Urinary bladder (tissue), 3 donors: ENCODE measurements at regions not wholly inside any gene's neighbourhood (a gene's known extent, or its start where the extent isn't known, plus 50 kb on each side); places are given as distances from the start of the nearest gene placed in this dataset.

Experiments used
- DNase-seq: peaks from one replicate; pipeline ENCODE4 v3.0.0-alpha.2; 2015; ENCODE audit errors: extremely low spot score
- H3K27ac ChIP-seq: one replicate; pipeline ENCODE4 v1.5.1; 2013; ENCODE audit warnings: low read depth, mild to moderate bottlenecking, moderate library complexity
- H3K36me3 ChIP-seq: one replicate; pipeline ENCODE4 v1.6.1; 2013; ENCODE audit warnings: mild to moderate bottlenecking, moderate library complexity; ENCODE audit not compliant: insufficient read depth
- H3K4me1 ChIP-seq: one replicate; pipeline ENCODE4 v1.6.1; 2013; ENCODE audit warnings: mild to moderate bottlenecking, moderate library complexity; ENCODE audit not compliant: insufficient read depth
- H3K4me3 ChIP-seq: one replicate; pipeline ENCODE4 v1.5.1; 2013; ENCODE audit warnings: low read depth, low read length
- WGBS: extraction: QIAGEN DNeasy Blood & Tissue Kit; methylation state at CpG from one replicate; pipeline ENCODE4 v1.1.7; 2013; 5-methylcytosine and 5-hydroxymethylcytosine counted together
- donor health status: healthy with polysubstance abuse.
- donor health status: healthy.

DNA sequence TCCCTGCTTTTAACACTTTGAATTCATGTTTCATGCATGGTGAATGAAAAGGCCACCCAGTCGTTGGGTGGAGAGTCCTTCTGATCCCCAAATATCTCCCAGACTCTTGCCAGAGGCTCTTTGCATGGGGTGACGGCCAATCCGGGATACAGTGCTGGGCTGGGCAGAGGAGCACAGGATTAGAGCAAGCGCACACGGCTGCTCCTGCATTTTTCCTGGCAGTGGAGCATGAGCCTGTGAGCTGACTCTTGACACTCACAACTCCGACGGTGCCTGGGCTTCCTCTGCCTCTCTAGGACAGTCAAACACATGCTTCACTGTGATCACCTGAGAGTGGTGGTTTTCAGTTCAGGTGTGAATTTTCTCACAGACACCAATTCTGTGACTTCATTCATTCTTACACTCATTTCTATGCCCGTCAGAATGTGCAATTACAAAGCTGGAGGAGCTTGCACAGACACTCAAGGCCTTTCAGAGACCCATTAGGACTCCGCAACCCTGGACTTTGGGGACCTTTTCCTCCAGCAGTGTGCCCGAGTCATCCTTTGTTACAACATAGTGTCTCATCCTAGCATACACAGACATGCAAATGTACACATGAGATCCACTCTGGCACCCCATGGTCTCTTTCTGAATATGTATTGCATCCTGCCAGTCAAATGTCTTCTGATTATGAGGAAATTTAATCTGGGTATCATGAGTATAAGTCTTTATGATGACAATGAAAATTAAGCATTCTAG lies 206.6 kb downstream of the ICE1 start:
- H3K36me3 ChIP-seq = no peaks in the 10 kb centered on the region
- no peaks in the 10 kb centered on the region for H3K4me1 ChIP-seq
- no peak overlapping the region for H3K27ac ChIP-seq
- no peak overlapping the region for H3K4me3 ChIP-seq
- no peak for DNase-seq
- 77% methylated on average over 10 of the region's 10 CpGs for WGBS

DNA sequence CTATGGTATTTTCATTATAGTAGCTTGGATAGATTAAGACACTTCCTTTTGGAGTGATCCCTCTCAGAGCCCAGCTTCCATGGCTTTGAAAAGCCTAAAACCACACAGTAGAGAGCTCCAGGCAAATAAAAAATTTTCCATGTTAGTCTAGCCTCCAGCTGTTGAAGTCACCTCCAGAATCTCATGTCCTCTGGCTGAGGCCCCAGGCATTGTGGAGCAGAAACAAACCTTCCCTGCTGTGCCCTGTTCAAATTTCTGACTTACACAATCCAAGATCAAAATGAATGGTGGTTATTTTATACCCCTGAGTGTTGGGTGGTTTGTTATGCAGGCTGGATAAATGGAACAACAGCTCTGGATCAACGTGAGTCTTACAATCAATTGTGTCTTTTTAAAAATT lies 203.9 kb downstream of the ICE1 start:
- 86% methylated on average over 1 of the region's 1 CpG for whole genome bisulfite sequencing
- DNase-seq = no peak

DNA sequence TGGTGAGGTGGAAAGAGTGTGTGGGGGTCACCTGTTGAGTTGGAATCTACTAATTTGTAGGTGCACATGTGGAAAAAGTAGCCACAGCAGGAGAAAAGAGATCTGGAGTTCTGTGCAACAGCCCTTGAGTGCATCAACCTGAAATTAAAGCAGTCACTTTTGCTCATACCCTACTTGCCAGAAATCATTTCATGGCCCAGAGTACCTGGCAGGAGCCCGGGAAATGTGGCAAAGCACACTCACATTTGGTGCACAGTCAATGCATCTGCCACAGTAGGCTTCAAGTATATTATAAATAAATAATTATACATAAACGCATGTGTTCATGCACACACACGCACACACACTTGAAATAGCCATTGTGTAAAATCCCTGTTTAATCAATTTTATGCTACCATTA lies 203.0 kb downstream of the ICE1 start:
- H3K4me1 ChIP-seq = no peaks in the 10 kb centered on the region
- no peak overlapping the region for H3K27ac ChIP-seq
- H3K4me3 ChIP-seq = no peak overlapping the region
- no peaks in the 10 kb centered on the region for H3K36me3 ChIP-seq
- WGBS = 80% methylated on average over 3 of the region's 3 CpGs
- no peak for DNase-seq

More for the DNA sequence above, 203.9 kb downstream of the ICE1 start:
- Histone ChIP-seq H3K4me1 (no peaks in the 10 kb centered on the region), H3K4me3 (no peak overlapping the region), H3K27ac (no peak overlapping the region), H3K36me3 (no peaks in the 10 kb centered on the region)

DNA sequence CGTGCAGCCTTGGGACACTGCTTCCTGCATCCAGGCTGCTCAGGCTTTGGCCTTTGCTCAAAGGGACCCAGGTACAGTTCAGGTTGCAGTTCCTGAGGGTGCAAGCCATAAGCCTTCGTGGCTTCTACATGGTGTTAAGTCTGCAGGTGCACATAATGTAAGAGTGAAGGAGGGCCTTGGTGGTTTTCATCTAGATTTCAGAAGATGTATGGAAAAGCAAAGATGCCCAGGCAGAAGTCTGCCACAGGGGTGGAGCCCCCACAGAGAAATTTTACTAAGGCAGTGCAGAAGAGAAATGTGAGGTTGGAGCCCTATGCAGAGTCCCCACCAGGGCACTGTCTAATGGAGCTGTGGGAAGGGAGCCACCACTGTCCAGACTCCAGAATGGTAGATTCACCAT lies 200.9 kb downstream of the ICE1 start:
- Histone ChIP-seq H3K4me1 (no peaks in the 10 kb centered on the region), H3K4me3 (no peak overlapping the region)
- 77% methylated on average over 2 of the region's 2 CpGs for WGBS

DNA sequence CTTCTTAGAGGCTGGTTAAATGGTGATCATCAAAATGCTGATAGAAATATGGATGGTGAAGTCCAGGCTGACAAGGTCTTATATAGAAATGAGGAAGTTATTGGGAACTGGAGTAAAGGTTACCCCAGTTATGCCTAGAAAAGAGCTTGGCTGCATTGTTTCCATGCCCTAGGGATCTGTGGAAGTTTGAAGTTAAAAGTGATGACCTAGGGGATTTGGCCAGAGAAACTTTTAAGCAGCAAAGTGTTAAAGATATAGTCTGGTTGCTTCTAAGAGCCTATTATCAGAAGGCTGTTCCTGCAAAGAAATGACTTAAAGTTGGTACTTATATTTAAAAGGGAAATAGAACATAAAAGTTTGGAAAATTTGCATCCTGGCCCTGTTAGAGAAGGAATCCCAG lies 200.3 kb downstream of the ICE1 start:
- no peak overlapping the region for H3K27ac ChIP-seq
- H3K4me1 ChIP-seq = no peaks in the 10 kb centered on the region
- H3K36me3 ChIP-seq = no peaks in the 10 kb centered on the region
- DNase-seq = no peak
- no peak overlapping the region for H3K4me3 ChIP-seq

More for the DNA sequence above, 200.9 kb downstream of the ICE1 start:
- no peaks in the 10 kb centered on the region for H3K36me3 ChIP-seq
- no peak for DNase-seq
- H3K27ac ChIP-seq = no peak overlapping the region

DNA sequence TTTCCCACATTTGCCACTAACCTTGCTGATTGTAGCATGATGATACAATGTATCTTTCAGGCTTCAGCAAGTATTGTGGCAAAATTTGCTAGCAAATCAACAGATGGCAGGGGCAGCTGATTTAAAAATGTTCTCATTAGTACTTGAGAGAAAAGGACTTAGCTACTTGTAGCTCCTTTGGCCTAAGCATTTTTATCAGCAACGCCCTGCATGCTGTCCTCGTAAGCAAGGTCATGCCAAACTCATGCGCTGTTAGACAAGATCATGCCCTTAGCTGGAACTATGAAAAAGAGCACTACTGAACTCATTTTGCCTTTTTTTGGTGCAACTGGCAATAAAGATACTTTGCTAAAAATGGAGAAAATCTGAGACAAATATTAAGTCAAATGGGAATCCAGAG lies 197.1 kb downstream of the ICE1 start:
- no peaks in the 10 kb centered on the region for H3K4me1 ChIP-seq
- H3K27ac ChIP-seq = no peak overlapping the region
- no peak for DNase-seq
- no peak overlapping the region for H3K4me3 ChIP-seq
- no peaks in the 10 kb centered on the region for H3K36me3 ChIP-seq
- 96% methylated on average over 3 of the region's 3 CpGs for WGBS

DNA sequence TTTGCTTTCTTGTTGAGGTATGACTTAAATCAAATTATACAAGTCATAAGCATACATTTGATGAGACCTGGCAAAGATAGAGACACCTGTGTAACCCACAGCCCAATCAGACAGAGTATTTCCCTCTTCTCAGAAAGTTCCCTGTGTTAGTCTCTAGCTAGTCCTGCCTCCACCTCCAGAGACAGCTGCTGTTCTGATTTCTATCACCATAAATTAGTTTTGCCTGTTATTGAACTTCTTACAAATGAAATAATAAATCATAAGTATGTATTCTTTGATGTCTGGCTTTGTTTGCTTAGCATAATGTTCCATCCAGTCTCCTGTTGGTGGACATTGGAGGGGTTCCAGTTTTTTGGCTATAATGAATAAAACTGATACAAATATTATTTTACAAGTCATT lies 194.5 kb downstream of the ICE1 start:
- H3K36me3 ChIP-seq = no peaks in the 10 kb centered on the region
- H3K4me3 ChIP-seq = no peak overlapping the region
- no peak overlapping the region for H3K27ac ChIP-seq
- peak; percentile 21 for DNase-seq
- H3K4me1 ChIP-seq = no peaks in the 10 kb centered on the region

DNA sequence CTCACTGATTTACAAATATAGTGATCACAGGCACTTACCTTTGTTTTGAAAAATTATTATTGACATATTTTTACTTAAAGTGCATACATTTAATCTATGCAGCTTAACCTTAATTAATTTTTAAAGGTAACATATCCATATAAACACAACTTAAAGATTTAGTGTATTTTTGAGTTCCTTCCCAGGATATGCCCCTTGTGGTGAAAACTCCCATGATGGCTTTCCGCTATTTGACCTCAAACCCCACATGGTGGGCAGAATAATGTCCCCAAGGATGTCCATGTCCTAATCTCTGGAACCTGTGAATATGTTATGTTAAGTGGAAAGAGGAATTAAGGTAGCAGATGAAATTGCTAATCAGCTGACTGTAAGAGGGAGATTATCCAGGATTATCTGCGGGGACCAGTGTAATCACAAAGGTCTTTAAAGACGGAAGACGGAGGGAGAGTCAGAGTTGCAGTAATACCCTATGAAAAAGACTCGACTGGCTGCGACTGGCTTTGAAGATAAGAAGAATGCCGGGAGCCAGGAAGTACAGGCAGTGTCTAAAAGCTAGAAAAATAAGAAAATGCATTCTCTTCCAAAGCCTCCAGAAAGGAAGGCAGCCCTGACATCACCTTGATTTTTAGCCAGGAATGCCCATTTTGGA lies 193.9 kb downstream of the ICE1 start:
- no peak for DNase-seq
- no peak overlapping the region for H3K27ac ChIP-seq
- WGBS = 17% methylated on average over 7 of the region's 7 CpGs
- no peaks in the 10 kb centered on the region for H3K36me3 ChIP-seq
- H3K4me1 ChIP-seq = no peaks in the 10 kb centered on the region
- H3K4me3 ChIP-seq = no peak overlapping the region

DNA sequence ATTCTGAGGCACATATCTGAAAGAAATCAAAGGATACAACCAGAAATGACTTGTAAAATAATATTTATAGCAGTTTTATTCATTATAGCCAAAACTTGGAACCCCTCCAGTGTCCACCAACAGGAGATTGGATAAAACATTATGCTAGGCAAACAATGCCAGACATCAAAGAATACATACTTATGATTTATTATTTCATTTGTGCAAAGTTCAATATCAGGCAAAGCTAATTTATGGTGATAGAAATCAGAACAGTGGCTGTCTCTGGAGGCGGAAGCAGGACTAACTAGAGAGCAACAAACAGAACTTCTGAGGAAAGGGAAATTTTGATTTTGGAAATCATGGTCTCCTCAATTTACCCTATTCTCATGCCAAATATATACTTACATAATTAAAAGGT lies 193.1 kb downstream of the ICE1 start:
- Histone ChIP-seq H3K36me3 (no peaks in the 10 kb centered on the region), H3K4me3 (no peak overlapping the region), H3K27ac (no peak overlapping the region), H3K4me1 (no peaks in the 10 kb centered on the region)
- 29% methylated on average over 1 of the region's 1 CpG for WGBS
- DNase-seq = no peak

DNA sequence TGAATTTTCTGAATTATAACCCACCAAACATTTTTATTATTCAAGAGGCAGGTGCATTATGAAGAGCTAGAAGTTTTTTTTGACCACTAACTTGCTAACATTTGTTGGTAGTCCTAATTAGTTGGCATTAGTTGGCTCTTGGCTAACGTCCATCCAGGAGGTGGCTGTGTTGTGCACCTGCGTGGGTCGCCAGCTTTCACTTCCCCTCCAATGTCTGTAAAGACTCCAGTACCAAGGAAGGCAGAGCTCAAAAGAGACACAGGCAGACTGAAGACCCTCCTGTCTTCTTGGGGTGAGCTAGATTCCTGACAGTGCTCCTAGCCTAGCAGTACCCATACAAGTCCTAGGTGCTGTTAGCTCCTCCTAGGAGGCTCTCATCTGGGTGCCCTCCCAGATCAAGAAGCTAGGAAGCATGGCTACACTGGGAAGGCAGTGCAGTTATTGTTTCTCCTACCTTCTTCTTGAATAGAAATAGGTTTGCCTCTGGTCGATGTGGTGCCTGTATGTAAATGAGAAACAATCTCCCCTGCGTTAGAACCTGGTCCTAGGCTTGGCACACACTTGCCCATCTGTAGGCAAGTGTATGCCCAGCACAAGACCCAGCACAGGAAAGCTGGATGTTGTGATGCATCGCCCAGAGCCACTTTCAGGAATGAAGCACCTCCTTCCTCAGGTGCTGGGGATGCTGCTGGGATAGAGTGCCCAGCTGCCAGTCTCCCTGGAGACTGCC lies 190.9 kb downstream of the ICE1 start:
- 87% methylated on average over 6 of the region's 6 CpGs for WGBS
- Histone ChIP-seq H3K36me3 (no peaks in the 10 kb centered on the region), H3K4me3 (no peak overlapping the region), H3K27ac (no peak overlapping the region), H3K4me1 (no peaks in the 10 kb centered on the region)
- DNase-seq = no peak

DNA sequence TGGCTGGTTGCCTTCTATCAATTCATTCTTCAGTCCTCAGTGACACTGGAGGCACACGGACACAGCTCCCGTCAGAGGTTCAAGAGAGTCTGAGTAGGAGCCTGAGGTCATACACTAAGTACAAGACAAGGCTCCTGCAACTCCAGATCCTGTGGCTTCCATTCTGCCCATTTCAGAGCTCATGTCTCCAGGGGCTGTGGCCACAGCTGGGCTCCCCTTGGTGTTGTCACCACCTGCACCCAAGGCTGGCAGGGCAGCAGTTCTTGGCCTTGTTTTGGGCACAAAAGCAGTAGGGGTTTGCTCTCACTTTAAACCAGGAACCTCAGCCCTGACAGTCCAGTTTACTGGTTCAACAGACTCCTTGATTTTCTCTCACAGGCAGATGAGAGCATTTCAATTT lies 189.6 kb downstream of the ICE1 start:
- Histone ChIP-seq H3K4me1 (no peaks in the 10 kb centered on the region), H3K27ac (no peak overlapping the region), H3K4me3 (no peak overlapping the region), H3K36me3 (no peaks in the 10 kb centered on the region)
- DNase-seq = no peak
- WGBS = 91% methylated on average over 2 of the region's 2 CpGs

DNA sequence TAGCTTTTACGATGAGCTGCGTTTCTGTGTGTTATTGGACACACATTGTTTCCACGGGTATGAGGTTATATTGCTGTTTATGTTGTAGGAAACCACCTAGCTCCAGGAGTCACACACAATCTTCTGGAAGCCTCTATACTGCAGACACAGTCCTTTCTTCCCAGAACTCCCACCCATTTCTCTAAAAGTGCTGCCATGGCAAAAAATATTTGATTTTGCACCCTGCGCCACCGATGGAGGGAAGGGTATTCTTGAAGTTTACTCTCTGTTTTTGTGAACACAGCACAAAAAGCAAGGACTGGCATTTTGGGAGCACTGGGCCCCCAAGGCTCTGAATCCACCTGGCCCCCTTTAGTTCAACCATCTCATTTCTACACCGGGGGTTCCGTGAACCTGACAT lies 187.5 kb downstream of the ICE1 start:
- DNase-seq = no peak
- WGBS = 79% methylated on average over 7 of the region's 7 CpGs
- H3K36me3 ChIP-seq = no peaks in the 10 kb centered on the region
- H3K27ac ChIP-seq = no peak overlapping the region
- no peak overlapping the region for H3K4me3 ChIP-seq
- H3K4me1 ChIP-seq = no peaks in the 10 kb centered on the region

DNA sequence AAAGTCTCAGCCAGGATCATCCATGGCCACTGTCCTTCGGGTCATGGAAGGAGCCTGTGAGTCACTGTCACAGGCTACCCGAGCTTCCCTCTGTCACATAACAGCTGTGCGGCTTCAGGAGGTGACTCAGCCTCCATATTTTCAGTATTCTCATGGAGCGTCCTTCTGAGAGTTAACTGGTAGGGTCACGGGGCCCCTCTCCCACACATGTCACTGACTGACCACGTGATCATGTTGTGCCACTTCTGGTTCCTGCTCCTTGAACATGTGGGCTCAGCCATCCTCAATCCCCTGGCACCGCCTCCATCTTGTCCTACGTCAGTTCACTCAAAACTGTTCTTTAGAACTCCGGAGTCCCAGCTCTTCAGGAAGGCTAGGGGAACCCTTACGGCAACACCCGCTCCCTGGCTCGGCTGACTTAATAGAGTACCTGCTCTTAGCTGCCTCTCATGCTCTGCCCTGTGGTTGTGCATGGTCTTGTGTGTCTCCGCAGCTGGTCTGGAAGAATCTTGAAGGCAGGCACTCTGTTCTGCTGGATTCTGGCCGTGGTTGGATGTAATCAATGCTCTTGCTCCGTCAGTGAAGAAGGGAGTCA lies 182.8 kb downstream of the ICE1 start:
- no peaks in the 10 kb centered on the region for H3K4me1 ChIP-seq
- DNase-seq = no peak
- no peak overlapping the region for H3K27ac ChIP-seq
- 79% methylated on average over 15 of the region's 15 CpGs for whole genome bisulfite sequencing
- H3K36me3 ChIP-seq = no peaks in the 10 kb centered on the region
- no peak overlapping the region for H3K4me3 ChIP-seq

DNA sequence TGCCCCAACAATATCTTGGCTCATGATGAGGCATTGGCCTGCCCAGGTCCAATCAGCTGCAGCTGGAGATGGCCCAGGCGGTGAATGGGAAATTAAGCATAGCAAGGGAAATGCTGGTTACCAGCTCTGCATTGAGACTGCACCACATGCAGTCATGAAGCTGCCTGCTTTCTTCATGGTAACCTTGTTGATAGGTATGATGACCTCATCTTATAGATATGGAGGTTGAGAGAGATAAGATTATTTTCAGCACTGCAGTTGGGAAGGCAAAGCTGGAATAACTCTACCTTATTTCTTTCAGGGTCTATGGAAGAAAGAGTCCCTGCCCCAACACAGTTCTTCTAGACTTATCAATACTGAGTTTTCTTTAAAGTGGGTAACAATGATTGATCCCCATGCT lies 180.1 kb downstream of the ICE1 start:
- WGBS = 97% methylated on average over 1 of the region's 1 CpG
- Histone ChIP-seq H3K36me3 (no peaks in the 10 kb centered on the region), H3K4me1 (no peaks in the 10 kb centered on the region)

More for the DNA sequence above, 180.1 kb downstream of the ICE1 start:
- no peak overlapping the region for H3K4me3 ChIP-seq
- DNase-seq = no peak
- H3K27ac ChIP-seq = no peak overlapping the region
